HS-5 (cell line): ENCODE measurements at regions not wholly inside any gene's neighbourhood (a gene's known extent, or its start where the extent isn't known, plus 50 kb on each side); places are given as distances from the start of the nearest gene placed in this dataset.

ENCODE experiments used
- DNase-seq: peaks from one replicate; pipeline ENCODE4 v3.0.0-alpha.2; 2012; ENCODE audit warnings: low read depth

- no peak for DNase-seq
Measured at GRCh38 chr3:170752571-170753155, 117.3 kb downstream of the RPL22L1 start.

DNA sequence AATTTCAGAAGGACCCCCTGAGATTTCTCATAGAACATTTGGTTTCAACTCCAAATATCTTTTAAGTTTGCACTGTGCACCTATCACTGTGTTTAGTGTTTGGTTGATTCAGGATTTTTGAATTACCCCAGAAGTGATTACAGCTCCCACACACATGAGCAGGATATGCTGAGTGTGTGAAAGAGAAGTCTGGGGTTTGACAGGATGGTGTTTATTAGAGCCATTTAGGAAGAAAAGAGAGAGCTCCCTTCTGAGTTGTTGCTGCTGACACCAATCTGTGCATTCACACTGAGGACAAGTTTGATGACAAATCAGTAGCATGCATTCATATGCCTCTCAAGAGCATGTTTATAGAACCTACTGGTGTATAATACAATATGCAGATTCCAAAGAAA, 118.1 kb downstream of the RPL22L1 start:
- DNase-seq, result no peak

GRCh38 chr3:170751083-170751898, 118.7 kb downstream of the RPL22L1 start:
- DNase-seq, result peak; percentile 100

DNA sequence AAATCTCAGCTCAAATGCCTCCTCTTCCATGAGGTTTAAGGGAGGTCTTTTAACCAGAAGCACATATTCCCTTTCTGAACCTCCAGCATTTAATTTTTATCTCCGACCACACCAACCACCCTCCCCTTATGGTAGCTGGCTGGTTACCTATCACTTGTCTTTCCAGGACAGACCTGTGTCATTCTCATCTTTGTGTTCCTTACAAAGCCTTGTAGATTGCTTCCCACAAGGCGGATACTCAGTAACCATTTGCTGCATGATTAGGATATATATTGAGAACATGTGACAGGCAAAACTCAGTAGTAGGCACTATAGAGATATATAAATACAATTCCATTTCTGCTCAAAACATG, 119.5 kb downstream of the RPL22L1 start:
- DNase-seq, result no peak

- no peak for DNase-seq
Measured at GRCh38 chr3:170749765-170750477, 120.1 kb downstream of the RPL22L1 start.

DNA sequence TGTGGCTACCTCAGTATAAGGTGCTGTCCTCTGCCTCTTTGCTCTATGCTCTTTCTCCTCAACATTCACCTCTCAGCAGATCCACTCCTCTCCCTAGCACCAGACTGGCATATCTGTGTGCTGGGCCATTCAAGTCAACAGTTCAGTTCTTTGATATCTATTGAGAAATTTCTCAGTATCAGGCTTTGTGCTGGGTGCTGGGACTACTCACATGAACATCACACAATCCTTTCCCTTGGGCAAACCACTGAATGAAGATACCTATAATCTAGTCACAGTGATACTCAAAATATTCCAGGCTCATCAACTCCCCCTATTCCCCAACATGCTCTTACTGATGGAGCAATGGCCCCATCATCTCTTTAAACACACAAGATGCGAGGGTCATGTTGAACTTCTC, 120.8 kb downstream of the RPL22L1 start:
- DNase-seq, result no peak

DNA sequence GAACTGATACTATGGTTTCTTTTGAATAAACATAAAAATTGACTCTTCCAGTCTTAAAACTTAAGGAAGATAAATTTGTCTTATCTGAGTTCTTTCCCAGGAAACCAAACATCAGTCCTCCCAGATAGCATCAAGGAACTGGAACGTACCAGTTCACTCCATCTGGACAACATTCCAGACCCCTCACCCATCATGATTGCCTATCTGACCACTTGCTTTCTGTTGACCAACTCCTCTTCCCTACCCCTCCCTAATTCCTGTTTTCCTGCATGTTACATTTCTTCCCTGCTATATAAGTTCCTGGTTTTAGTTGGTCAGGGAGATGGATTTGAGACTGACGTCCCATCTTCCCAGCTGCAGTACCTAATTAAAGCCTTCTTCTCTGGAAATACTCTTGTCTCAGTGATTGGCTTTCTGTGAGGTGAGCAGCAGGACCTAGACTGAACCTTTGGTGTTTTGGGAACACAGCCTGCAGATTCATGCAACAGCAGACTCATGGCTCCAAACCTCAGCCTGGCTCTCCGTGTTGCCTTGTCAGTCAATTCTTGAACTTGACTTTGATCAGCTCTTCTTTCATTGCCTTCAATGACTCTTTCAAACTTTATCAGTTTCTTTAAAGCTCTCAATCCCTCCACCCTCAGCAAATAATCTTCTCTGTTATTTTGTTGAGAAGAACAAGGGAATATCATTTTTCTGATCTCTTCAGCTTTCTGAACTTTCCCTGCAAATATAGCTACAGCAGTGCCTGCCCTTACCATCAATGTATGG, 123.6 kb downstream of the RPL22L1 start:
- DNase-seq, result no peak

DNA sequence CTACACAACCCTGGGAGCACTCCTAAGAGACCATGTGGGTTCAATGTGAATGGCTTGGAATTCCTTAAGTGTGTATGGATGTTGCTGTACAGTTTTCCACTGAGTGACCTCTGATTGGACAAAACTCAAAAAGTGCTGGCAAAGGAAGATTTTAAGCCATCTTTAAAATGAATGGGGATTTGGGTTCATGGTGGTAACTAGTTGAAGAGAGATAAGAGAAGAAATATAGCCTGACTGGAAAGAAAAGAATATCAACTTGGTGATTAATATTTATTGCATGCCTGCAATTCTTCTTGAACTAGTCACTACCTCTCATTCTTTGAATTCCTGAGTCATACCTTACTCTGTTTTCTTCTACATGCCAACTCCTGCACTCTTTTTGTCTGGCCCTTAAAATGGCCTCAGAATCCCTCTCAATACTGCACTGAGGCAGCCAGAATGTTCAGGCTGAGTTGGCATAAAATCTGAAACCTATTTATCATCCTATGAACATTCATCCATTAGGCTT, 124.7 kb downstream of the RPL22L1 start:
- peak; percentile 91 for DNase-seq

DNA sequence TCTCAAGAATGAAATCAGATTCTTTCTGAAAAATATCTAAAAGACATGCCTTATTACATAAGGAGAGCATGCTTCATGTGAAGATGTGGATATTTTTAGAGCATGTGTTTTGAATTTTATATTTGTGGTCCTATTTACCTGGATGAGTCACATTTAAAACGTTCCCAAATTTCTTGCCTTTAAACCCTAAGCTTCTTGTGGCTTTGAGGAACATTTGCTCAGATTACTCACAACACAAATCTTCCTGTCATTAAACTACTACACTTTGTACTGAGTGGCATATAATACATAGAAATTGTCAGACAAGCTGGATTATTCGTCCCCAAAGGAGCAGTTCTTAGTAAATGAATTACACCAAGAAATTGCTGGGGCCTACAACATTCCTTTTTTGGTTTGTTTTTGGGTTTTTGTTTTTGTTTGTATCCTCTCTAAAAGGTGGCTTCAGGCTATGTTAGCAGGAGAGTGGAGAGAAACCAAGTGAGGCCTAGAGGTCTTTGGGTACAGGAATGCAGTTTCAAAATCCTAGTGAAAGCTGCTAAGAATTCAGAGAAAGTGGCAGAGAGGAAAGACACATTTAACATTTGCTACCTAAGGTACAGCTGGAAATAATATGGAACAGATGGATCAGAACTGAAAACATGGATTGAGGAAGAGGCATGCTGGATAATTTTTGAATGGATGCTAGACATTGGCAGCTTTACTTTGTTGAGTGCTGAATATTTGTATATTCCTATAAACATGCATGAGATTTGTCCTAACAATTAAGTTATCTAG, 128.1 kb downstream of the RPL22L1 start:
- no peak for DNase-seq

- DNase-seq, result peak; percentile 93
Measured at GRCh38 chr3:170740726-170741591, 129.0 kb downstream of the RPL22L1 start.

DNA sequence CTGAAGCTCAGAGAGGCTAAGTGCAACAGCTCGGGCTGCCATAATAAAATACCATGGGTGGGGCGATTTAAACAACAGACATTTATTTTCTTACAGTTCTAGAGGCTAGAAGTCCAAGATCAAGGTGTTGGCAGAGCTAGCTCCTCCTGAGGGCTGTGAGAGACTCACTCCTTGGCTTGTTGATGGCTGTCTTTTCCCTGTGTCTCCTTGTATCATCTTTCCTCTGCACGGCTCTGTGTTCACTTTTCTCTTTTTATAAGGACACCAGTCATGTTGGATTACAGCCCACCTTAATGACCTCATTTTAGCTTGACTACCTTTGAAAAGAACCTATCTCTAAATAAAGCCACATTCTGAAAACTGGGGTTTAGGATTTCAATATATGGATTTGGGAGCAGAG, 129.7 kb downstream of the RPL22L1 start:
- DNase-seq, result no peak

- DNase-seq, result no peak
Measured at GRCh38 chr3:170739410-170739809, 130.6 kb downstream of the RPL22L1 start.

GRCh38 chr3:170738766-170739165, 131.2 kb downstream of the RPL22L1 start:
- no peak for DNase-seq

DNA sequence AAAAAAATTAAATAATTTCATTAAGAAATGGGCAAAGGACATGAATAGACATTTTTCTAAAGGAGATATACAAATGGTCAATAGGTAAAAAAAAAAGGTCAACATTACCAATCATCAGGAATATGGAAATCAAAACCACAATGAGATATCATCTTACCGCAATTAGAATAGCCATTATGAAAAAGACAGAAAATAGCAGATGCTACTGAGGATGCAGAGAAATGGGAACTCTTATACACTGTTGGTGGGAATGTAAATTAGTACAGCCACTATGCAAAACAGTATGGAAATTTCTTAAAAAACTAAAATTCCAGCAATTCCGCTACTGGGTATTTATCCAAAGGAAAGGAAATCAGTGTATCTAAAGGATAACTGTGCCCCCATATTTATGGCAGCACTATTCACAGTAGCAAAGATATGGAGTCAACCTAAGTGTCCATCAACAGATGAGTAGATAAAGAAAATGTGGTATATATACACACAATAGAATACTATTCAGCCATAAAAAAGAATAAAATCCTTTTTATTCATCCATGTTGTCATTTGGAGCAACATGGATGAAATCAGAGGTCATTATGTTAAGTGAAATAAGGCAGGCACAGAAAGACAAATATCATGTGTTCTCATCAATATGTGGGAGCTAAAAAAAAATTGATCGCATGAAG, 132.4 kb downstream of the RPL22L1 start:
- no peak for DNase-seq

DNA sequence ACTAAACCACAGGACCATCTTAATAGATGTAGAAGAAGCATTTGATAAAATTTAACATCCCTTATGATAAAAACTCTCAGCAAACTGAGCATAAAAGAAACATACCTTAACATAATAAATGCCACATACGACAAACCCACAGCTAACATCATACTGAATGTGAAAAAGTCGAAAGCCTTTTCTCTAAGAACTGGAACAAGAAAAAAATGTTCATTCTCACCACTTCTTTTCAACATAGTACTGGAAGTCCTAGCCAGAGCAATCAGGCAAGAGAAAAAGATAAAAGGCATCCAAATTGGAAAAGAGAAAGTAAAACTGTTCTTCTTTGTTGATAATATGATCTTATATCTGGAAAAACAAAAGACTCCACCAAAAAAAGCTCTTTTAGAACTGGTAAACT, 134.2 kb downstream of the RPL22L1 start:
- no peak for DNase-seq

- no peak for DNase-seq
Measured at GRCh38 chr3:170734735-170735065, 135.3 kb downstream of the RPL22L1 start.

GRCh38 chr3:170734043-170734734, 135.8 kb downstream of the RPL22L1 start:
- no peak for DNase-seq

GRCh38 chr3:170732660-170733245, 137.2 kb downstream of the RPL22L1 start:
- DNase-seq, result no peak

DNA sequence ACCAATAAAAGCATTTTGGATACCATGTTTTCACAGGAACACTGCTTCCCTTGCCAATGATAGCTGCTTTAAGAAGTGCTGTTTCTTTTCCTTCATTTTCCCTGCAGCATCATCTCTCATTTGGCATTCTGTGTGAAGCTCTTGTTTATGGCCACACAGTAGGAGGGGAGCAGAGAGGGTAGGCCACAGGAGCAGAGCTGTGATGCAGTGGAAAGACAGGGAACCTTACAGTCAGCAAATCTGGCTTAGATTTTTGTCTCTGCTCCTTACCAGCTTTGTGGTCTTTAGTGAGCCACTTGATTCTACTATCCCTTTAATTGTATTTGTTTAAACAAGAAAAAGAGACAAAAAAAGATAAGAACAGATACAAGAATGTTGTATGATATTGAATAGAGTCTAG, 138.7 kb downstream of the RPL22L1 start:
- DNase-seq, result no peak
